ENCODE measurements at regions not wholly inside any gene's neighbourhood (a gene's known extent, or its start where the extent isn't known, plus 50 kb on each side); places are given as distances from the start of the nearest gene placed in this dataset.
"Not testable (repeated sequence)": the region's sequence is repeated elsewhere in the genome, so short reads cannot be mapped to it uniquely, and the experiment has no call there.

DNA sequence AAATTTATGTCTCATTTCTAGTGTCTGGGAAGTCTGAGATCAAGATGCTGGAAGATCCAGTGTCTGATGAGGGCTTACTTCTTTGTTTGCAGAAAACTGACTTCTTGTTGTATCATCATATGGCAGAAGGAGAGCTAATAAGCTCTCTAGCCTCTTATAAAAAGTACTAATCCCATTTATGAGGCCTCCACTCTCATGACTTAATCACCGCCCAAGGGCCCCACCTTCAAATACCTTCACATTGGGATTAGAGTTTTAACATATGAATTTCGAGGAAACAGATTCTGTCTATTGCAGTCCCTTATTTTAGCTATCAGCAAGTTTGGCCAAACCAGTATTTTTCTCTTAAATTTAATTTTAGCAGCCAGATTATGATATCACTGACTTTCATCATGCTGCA lies 150.2 kb upstream of the TMPRSS15 start:
- no peak for DNase-seq

DNA sequence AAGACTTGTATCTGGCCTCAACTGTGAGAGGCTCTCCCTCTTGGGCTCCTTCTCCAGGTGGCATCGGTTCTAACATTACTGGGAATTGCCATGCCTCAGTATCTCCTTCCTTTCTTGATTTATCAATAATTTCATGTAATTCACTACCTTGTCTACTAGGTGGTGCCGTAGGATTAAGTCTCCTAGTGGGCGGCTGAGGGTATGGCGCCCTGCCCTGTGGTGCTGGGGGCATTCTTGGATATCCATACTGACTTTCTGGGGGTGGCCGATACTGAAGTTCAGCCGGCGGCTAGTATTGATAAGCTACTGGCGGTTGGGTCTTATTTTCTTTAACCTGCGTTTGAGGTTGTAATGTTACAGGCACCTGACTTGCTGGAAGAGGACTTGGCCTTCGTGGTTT lies 164.2 kb upstream of the TMPRSS15 start:
- DNase-seq, result not testable (repeated sequence)

DNA sequence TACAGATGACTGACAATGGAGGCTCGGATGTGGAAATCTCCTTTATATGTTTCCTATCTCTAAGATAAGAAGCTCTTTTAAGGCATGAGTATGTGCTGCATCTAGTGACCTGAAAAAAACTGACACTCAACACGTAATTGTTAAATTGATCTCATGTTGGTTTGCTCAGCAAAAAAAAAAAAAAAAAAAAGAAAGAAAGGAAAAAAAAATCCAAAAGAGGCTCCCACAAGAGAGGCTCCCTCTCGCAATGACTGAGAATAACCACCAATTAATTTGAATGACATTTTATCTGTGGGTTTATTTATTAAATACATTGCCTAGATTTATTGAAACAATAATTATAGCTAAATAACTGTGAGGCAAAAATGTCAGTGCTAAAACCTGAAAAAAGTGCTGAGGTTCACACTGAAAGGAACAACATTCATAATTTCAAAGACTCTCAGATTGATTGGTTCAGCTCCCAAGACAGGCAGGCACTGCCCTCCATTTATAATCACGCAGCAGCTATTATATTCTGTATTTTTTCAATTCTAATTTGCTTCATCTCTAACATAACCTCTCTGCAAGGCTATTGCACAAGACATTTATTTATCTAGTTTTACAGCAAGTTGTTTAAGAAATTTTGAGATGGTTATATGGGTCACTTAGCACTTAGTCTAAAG lies 184.5 kb upstream of the TMPRSS15 start:
- no peak for DNase-seq

DNA sequence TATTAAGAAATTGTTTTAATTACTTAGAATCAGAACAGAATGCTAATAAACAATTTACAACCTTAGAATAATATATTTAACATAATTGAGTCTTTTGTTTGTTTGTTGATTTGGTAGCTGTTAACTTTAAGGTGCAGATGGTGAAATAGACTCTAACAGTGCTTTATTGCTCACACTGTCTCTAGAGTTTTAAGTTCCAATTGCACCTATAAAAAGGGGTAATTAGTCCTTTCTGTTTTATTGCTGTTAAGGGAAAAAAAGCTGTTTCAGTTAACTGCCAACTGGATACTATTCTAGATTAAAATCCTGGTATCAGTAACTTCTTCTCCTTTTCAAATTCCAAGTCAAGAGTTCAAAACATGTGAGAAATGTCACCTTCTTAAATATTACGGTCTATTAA lies 197.6 kb upstream of the TMPRSS15 start:
- DNase-seq, result no peak

DNA sequence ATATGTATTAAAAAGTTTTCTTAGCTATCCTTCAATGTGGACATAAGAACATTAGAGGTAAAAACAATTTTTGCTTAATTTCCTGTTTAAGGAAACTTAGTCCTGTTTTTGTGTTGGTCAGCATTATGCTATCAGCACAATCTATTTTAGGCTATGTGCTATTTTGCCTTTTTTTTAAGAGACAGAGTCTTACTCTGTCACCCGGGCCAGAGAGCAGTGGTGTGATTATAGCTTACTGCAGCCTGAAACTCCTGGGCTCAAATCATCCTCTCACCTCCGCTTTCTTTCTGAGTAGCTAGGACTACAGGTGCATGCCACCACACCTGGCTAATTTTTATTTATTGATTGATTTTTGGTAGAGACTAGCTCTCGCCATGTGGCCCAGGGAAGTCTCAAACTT lies 199.1 kb upstream of the TMPRSS15 start:
- DNase-seq, result no peak

DNA sequence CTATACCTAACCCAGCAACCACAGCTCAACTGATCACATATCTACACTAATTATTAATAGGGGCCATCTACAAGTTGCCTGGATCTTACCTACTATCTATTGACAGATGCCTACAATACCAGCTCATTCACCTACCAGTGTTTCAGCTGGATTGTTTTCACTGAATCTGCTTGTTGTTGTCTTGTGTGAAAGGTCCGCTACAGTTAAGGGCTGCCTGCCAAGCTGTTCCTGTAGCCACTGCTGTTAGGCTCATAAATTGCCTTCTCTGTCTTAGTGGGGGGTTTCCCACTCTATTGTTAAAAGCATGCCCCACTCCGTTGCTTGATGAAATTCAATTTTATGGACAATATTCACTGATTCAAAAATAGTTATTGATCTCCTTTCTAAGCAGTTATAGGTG lies 199.7 kb upstream of the TMPRSS15 start:
- no peak for DNase-seq

DNA sequence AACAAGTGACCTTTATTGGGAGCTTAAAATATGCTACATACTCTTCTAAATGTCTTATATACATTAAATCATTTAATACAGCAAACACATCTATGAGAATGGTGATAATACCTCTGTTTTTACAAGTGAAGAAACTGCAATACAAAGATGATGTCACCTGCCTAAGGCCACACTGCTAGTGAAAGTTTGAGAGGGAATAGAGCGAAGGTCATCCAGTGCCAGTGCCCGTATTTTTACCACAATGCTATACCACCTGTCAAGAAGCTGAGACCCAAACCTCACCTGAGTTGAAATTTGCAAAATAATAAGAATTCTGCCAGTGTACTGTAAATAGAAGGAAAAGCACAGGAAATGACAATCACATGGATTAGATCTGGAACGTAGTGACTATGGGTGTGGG lies 200.4 kb upstream of the TMPRSS15 start:
- no peak for DNase-seq

DNA sequence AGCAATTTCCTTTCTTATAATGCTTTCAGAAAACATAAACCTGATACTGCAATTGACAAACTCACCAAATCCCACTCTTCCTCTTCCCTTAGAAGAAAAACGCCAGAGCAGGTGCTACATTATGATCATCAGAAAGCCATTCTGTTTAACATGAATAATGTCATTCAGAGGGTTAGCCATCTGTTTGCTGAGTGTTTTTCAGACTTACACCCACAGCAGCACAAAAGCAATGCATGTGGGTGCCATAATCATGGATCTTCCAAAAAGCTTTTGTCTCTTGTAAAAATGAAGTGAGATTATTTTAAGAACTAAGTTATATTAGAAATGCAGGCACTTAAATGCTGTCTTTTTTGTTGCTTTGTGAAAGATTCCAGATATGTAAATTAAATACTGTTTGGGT lies 204.6 kb upstream of the TMPRSS15 start:
- DNase-seq, result no peak

DNA sequence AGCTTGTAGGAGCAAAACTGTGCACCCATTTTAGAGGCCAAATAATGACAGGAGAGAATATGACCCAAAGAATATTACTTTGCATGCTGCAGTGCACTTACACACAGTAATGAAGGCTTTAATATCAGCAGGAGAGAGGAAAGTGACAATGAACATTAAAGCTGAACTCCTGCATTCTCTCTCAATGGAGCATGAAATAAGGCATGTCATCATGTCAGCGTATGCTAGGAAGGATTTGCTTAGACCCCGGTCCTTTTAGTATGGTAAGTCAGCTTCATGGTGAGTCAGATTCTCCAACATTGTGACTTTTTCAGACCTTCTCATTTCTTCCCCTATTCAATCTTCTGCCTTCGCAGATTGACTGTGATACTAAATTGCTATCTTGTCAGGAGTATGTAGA lies 210.7 kb upstream of the TMPRSS15 start:
- DNase-seq, result no peak

DNA sequence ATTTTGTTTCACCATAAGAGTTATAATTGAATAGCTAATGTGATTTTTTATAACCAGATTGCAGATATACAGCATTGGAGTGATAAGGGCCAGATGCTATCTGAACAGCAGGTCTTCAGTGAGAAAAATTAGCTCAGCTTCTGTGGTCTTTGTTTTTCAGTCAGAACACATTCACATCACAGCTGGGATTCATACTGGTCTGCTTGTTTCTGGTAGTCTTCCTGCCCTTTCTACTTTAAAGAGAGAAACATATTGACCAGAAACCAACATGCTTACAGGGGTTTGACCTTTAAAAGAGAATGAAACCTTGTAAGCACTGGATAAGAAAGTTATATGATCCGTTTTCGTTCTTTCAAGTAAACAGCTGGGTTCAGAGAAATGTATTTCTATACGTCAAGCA lies 213.7 kb upstream of the TMPRSS15 start:
- DNase-seq, result no peak

DNA sequence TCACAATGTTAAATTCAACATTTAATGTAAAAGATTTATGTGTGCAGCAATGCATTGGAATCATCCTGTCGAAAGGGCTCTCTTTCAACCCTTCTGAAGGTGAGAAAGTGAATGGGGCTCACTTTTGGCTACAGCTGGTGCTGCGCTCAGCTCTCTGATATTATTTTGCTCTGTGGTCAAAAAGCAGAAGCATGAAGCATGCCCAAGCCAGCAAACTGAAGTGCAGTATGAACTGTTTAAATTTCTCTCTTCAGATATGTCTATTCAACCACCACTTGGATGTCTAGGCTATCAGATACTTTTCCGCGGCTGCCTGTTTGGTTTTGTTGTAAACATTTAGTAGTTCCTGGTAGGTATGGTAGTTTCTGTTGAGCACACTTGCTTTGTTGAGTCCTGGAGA lies 216.9 kb upstream of the TMPRSS15 start:
- DNase-seq, result no peak

DNA sequence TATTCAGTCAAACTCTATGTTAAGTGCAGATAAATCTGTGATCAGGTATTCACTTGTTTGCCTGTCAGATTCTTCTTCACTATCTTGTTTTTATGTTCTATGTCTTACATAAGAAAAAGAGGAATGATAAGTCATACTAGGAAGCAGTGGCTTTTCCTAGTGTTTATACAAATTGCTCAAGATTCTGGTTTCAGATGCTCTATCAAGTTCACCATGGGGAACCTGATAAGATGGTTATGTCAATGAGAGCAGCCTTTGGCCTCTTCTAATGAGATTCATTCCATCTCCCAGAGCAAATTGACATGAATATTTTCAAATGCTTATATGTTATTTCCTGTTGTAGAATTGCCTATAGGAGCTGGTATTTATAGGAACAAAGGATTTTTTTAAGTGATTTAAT lies 218.8 kb upstream of the TMPRSS15 start:
- DNase-seq, result no peak

DNA sequence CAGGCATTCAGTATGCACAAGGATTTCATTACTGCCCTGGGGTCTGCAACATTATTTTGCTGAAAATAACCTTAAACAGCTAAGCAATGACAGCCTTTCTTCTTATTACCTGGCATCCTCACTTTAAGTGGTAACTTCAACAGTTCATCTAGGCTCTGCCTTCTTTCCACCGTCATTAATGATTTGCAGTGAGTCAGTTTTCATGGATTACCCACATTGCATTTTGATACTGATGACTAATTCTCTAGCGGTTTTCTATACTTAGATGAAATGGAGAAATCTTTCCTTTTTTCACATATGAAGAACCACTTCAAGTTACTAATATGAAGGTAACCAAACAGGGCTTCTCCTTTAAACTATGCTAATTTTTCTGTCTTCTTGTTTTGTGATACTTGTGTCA lies 226.9 kb upstream of the TMPRSS15 start:
- DNase-seq, result no peak

DNA sequence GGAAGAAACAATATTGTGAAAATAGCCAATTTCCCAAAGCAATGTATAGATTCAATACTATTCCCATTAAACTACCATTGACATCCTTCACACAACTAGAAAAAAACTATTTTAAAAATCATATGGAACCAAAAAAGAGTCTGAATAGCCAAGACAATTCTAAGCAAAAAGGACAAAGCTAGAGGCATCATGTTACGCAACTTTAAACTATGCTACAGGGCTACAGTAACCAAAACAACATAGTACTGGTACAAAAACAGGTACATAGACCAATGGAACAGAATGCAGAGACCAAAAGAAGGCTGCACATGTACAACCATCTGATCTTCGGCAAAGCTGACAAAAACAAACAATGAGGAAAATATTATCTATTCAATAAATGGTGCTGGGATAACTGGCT lies 233.3 kb upstream of the TMPRSS15 start:
- no peak for DNase-seq

DNA sequence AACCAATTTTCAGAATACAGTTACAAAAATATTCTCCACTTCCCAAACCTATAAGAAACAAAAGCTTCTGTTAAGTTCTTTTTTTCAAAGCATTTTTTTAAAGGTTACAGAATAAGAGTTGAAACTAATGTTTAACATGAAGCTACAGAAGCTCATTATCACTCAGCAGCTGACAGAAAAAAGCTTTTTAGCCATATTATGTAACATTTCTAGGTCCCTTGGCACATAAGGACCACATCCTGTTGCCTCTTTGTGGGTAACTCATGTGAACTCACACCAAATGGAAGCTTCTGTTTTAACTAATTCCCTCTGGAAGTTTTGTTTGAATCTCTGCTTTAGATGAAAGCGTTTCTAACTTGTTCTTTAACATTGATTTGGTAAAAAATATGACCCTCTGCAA lies 242.5 kb upstream of the TMPRSS15 start:
- DNase-seq, result no peak

DNA sequence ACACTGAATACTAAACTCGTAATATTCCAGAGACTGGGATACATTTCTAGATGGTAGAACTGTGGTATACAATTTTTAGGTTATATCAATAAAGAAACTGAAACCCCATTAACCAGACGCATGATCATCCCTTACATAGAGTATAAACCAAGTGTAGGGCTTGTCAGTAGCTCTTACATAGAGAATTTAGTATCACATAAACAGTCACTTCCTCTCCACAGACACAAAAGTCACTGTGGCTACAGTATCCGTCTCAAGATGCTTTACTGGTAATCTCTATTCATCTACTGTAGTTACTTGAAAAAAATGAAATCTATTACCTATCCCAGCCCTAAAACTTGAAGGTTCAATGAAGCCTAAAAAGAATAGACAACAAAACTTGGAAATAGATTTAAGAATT lies 252.3 kb upstream of the TMPRSS15 start:
- no peak for DNase-seq

DNA sequence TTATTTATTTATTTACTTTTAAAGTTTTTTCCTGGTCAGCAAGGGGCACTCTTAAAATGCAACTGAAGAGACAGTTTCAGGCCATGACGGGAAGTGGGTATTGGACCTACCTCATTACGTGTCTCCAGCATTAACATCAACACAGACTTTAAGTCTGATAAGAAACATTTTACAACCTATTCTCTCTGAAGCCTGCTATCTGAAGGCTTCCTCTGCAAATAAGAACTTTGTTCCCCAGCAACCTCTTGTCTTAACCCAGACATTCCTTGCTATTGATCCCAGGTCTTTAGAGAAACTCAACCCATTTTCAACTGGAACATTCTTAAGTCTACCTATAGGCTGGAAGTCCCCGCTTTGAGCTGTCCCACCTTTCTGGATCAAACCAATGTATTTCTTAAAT lies 258.3 kb upstream of the TMPRSS15 start:
- DNase-seq, result no peak

DNA sequence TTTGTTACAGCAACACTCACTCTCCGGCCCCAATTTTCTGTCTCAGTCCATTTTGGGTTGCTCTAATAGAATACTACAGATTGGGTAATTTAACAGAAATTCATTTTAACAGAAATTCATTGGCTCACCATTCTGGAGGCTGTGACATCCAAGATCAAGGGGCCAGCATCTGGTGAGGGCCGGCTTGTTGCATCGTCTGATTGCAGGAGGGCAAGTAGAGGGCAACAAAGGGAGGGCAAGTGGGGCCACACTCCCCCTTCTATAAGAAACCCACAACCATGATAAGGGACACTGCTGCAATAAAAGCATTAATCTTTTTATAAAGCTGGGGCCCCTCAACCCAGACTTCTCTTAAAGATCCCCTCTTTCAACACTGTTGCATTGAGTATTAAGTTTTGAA lies 260.1 kb upstream of the TMPRSS15 start:
- no peak for DNase-seq

DNA sequence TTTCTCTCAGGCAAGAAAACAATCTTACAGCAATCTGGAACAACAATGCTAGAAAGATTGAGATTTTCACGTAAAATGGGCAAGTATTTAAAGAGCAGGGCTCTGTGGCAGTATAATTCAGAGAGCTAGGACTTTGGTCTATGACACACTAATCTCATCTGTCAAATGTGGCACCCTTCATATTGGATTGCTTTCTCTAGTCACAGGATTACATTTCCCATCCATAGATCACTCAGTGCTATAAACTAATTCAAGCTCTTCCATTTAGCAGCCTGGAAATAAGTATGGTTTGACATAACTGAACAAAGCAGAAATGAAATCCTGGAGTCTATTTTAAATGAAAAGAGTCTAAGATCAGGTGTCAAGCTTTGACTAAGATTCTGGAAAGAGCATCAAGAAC lies 263.1 kb upstream of the TMPRSS15 start:
- no peak for DNase-seq

DNA sequence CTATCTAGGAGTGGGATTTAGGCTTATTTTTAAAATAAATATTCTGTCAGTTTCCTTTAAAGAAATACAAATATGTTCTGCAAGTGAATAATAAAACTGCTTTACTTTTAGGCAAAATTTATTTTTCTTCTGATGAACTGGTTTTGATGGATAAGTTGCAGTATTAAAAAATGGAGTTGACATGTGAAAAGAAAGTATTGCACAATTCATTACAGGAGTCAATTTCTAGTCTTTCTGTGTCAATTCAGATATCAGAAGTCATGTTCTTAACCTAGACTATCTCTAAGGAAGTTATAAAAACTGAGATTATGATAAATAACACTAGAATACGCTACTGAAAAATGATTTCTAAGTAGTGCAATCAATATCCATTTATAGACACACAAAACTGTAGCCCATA lies 270.2 kb upstream of the TMPRSS15 start:
- DNase-seq, result no peak

DNA sequence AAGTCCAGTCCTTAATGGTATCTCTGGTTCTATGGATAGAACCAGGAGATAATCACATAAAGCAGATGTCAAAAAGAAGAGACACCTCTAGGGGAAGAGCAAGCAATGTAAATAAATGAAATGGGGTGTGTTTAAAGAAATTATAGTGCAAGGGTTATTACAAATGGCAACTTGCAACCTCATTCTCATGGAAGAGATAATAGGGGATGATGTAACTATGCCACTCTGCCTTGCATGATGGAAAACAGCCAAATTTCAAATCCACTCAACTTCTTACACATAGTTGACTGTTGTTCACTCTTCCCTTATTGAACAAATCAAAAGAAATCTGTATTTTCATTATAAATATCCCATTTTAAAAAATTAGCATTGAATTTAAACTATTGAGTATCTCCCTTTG lies 274.0 kb upstream of the TMPRSS15 start:
- DNase-seq, result no peak

DNA sequence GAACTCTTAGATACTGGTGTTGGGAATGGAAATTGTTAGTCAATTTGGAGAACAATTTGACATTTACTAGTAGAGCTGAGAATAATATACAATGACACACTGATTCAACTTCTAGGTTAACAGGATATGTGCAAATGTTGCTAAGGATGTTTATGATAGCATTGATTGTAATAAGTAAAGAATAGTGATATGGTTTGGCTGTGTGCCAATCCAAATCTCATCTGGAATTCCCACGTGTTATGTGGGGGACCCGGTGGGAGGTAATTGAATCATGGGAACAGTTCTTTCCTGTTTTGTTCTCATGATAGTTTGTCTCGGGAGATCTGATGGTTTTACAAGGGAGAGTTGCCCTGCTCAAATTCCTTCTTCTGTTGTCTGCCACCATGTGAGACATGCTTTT lies 302.4 kb upstream of the TMPRSS15 start:
- no peak for DNase-seq

DNA sequence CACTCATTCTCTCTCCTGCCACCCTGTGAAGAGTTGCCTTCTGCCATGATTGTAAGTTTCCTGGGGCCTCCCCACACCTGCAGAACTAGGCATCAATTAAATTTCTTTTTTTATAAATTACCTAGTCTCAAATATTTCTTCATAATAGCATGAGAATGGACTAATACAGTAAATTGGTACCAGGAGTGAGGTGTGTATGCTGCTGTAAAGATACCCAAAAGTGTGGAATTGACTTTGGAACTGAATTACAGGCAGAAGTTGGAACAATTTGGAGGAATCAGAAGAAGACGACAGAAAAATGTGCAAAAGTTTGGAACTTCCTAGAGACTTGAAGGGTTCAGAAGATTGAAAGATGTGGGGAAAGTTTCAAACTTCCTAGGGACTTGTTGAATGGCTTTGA lies 308.1 kb upstream of the TMPRSS15 start:
- no peak for DNase-seq

DNA sequence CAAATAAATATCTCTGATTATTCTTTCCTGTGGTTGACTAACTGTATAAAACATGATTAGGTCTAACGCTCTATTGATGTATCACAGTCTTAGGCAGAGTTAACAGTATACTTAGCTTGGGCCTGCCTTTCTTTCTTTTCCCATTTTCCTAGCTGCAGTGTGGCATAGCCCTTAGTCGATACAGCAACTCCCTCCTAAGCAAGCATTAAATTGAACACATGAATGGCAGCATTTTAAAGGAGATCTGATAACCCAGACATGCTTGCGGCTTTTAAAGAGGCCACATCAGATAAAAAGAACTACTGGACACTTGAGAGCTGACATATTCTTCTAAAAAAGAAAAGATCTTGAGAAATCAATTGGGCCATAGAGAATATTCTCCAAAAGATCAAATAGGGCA lies 312.0 kb upstream of the TMPRSS15 start:
- DNase-seq, result no peak

DNA sequence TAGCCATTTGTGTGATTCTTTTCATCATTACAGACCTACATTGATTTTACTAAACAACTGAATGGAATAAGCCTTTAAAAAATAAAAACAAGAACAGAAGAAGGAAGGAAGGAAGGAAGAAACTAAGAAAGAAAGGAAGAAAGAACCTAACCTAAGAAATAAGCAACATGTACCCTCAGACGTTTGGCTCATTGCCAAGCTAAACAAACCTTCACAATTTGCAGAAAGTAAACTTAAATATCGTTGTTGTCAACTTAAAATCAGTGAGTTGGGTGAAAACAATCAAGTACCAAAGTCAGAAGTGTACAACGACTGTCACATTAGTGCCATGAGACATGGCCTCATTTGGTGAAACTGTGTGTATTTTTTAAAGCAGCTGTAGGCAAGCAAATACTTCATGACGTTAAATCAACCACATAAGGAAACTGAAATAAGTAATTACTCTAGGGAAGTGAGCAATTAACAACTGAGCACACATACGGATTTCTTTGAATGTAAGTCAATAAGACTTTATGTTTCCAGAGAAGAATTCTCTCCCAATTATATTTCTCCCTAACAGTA lies 313.1 kb upstream of the TMPRSS15 start:
- DNase-seq, result no peak

DNA sequence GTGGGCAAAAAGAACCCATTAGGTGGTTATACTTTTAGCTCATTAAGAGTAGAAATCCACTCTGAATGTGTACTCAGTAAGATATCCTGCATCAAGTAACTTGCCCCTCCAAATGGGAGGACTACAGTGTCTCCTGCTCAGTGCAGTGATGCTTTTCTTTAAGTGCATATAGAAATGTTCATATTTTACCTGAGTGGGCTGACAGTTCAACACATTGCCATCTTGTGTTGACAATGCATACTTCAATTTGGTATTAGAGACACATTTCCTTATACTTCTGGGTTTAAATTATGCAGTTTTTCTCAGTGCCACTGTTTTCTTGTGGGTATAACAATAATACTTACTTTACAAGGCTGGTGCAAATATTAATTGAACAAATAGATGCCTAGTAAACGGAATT lies 318.6 kb upstream of the TMPRSS15 start:
- DNase-seq, result no peak
